SU-DHL-6 (cell line): ENCODE measurements at regions not wholly inside any gene's neighbourhood (a gene's known extent, or its start where the extent isn't known, plus 50 kb on each side); places are given as distances from the start of the nearest gene placed in this dataset.

Experiments used
- CTCF ChIP-seq: fragments of 200-600 bp; sonication (generic); IDR thresholded peaks from one replicate; pipeline ENCODE4 v1.5.1; 2017; ENCODE audit warnings: antibody characterized with exemption, mild to moderate bottlenecking, low read length, moderate library complexity; ENCODE audit not compliant: insufficient read depth, poor library complexity, severe bottlenecking
- EZH2phosphoT487 ChIP-seq: fragments of 200-600 bp; sonication (generic), shearing (Covaris generic); conservative IDR thresholded peaks from 2 replicates; pipeline ENCODE4 v1.6.1; 2018; ENCODE audit warnings: mild to moderate bottlenecking, antibody characterized with exemption, low read length, moderate library complexity, mixed read lengths

- no peak for TF ChIP-seq CTCF
- TF ChIP-seq EZH2phosphoT487: no peak
Measured at GRCh38 chrX:25544641-25545040, 528.9 kb upstream of the ARX start.
